Skeletal muscle cell (primary cell): ENCODE measurements at regions not wholly inside any gene's neighbourhood (a gene's known extent, or its start where the extent isn't known, plus 50 kb on each side); places are given as distances from the start of the nearest gene placed in this dataset.
"Not testable (repeated sequence)": the region's sequence is repeated elsewhere in the genome, so short reads cannot be mapped to it uniquely, and the experiment has no call there.

Source experiments
- DNase-seq: peaks from one replicate; pipeline ENCODE4 v3.0.0-alpha.2; 2010; ENCODE audit warnings: low read depth
- H3K4me3 ChIP-seq: 2 replicates; pipeline ENCODE4 v1.5.1; 2011; ENCODE audit warnings: low read depth, mild to moderate bottlenecking, control low read depth, low read length, moderate library complexity

DNA sequence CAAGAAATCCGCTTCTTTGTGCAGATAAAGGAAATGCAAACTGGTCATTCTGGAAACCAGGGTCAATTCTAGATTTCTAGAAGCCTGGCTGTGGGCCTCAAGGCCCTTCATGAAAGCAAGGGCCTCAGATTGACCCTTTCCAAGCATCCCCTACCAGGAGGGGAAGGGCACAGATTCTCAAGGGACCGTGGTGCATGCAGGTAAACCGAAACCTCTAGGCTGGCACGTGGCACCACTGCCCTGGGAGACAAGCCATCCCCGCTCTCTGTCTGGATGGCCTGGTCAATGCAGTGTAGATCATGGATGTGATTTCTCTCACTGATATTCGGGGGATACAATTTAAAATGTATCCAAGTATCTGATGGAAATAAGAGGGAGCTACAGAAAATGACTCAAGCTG is 69.4 kb downstream of the TOMM20 start:
- DNase-seq: no peak
- no peak overlapping the region for H3K4me3 ChIP-seq

DNA sequence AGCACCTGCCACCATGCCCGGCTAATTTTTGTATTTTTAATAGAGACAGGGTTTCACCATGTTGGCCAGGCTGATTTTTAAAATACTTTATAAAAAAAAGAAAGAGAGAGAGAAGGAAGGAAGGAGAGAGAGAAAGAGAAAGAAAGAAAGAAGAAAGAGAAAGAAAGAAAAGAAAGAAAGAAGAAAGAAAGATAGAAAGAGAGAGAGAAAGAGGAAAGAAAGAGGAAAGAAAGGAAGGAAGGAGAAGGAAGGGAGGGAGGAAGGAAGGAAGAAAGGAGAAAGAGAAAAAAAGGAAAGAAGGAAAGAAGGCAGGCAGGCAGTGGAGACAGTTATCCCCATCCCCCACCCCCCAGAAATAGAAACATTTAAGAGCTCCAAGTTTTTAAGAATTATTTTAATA is 69.9 kb downstream of the TOMM20 start:
- no peak for DNase-seq
- no peak overlapping the region for H3K4me3 ChIP-seq

DNA sequence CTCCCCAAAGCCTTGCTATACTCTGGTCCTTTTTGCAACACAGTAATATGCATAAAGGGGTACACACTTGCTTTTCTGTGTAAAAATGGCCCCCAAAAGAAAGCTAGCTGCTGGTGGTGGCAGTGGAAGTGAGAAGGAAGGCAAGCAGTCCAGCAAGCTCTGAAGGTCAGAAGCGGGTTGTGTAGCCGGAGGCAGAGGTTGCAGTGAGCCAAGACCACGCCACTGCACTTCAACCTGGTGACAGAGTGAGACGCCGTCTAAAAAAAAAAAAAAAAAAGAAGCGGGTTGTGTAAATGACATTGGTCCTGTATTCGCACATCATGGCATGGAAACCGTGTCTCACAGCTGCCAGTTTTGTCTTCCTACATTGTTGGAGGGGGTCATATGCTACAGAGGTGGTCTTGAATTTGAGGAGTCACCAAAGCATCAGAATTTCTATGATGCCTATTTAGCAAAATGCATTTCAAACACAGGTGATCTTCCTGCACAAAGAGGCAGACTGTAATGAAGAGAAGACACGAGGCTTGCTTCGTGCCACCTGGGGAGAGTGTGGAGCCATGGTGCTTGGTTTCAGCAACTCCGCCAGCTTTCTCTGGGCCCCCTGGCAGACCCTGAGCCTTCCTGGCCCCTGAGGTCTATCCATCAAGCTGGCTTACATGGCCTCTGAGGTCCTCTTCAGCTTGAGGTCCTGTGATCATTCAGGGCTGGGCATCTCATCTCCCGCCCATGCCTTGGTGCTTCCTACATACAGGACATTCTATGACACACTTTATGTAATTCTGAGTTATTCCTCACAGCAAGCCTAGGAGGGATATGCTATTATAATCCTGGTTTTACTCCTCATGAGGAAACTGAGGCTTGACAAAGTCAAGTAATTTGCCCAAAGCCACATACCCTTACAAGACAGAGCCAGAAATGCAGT is 71.0 kb downstream of the TOMM20 start:
- no peak overlapping the region for H3K4me3 ChIP-seq
- no peak for DNase-seq

DNA sequence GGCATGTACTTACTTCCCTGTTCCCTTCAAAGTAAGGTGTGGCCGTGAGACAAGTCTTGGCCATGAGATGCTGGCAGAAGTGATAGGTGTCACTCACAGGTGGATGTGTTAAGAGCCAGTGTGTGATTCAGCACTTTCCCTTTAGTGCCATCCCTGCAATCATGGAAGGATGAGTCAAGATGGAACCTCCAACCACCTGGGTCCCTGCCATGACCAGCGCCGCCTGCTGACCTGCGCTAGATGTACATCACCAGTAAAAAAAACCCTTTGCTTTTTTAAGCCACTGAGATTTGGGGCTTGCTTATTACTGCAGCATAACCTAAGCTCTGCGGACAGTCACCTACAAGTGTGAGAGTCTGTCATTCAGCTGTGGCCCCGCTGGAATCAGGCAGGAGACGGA is 71.7 kb downstream of the TOMM20 start:
- no peak for DNase-seq
- H3K4me3 ChIP-seq: no peak overlapping the region

DNA sequence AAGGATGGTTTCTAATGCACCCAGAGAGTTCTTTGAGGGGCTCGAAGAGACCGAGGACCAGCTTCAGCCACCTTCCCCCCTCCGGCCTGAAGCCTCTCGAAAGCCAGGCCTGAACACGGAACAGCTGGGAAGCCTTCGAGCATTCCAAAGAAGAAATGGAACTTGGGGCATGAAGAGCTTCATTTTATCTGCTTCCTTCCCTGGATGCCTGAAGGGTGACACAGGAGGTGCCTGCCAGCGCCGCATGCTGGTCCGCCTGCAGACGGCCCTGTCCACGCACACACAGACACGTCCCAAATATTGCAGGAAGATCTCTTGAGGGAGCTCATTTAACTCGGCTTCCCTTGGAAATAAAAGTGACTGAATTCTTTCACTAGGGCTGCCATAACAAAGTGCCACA is 73.7 kb downstream of the TOMM20 start:
- no peak overlapping the region for H3K4me3 ChIP-seq
- no peak for DNase-seq

DNA sequence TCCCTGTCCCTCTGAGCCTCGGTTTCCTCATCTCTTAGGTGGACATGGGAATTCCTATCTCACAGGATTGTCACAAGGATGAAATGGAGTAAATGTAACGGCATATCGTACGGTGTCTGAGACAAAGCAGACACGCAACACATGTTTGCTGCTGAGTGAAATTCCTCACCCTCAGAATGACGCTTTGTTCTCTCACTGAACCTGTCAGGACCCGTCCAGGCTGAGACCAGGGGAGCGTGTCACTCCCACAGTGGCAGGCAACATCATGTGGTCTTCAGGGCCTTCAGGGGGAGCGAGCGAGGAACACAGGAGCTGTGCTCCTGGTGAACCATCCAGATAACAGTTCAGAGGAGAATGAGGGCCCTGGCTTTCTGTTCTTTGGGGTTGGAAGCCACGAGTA is 74.2 kb downstream of the TOMM20 start:
- no peak for DNase-seq
- no peak overlapping the region for H3K4me3 ChIP-seq

DNA sequence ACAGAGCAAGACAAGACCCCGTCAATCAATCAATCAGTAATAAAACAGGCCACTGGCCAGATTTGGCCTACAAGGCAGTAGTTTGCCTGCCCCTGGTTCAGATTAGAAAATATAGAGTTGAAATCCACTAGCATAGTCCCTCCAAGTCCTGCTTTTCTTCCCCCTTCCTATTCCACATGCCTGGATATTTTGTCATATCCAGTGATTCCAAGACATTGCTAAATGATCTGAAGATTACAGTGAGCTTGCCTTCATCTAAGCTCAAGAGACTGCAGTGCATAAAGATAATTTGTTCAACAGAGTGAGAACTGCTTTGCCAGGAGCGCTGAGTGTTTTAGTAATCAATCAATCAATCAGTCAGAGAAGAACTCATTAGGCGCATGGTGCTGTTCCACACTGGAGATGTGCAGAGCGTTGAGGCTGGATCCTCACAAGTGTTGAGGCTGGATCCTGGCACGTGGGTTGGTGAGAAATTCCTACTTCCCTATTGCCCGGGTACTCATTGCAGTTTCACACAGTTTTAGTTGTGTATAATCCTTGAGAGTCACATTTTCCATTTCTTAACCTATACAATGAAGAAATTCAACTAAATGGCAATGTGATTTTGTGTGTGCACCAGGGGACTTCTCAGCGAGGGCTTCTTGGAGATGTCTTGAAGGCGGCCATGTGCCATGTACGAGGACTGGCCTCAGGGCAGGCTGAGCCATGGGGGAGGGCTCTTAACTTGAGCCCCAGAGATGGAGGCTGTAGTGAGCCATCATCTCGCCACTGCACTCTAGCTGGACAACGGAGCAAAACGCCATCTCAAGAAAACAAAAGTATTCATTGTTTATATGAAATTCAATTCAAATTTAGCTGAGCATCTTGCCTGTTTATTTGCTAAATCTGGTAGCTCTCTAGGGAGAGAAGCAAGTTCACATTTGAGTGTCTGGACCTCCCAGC is 76.3 kb downstream of the TOMM20 start:
- H3K4me3 ChIP-seq: no peak overlapping the region

DNA sequence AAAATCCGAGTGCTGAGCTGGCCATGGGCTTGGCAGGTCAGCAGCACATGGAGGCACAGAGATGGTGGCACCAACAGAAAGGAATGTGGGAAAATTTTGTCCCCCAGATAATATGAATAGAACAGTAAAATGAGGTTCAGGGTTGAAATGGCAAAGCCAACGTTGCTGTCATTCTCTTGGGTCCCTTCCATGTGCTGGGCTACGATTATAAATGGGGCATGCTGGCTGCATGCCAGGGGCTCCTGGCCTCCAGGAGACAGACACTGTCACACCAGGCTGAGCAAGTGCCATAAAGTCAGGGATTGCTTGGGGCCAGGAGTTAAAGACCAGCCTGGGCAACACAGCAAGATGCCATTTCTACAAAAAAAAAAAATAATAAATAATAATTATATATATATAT is 77.1 kb downstream of the TOMM20 start:
- no peak overlapping the region for H3K4me3 ChIP-seq
- no peak for DNase-seq

More for the DNA sequence above, 76.3 kb downstream of the TOMM20 start:
- DNase-seq: no peak

DNA sequence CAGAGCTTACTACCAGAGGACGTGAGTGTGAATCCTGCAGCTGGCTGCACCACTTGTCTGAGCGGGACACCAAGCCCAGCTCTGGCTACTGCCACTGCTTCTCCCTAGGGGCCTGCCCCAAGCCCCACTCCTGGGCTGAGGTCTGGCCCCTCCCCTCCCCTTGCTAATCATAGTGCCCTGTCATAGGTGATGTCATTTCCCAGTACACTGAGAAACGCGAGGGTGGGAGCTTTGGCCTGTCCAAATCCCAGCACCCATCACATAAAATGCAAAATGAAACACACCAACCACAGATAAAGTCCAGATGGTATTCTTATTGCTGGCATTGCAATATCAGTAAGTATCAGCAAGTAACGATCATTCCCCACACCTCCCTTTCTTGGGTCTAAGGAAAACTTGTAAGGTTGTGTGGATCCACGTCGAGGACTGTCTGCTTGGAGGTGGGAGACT is 77.7 kb downstream of the TOMM20 start:
- DNase-seq: no peak
- H3K4me3 ChIP-seq: no peak overlapping the region

DNA sequence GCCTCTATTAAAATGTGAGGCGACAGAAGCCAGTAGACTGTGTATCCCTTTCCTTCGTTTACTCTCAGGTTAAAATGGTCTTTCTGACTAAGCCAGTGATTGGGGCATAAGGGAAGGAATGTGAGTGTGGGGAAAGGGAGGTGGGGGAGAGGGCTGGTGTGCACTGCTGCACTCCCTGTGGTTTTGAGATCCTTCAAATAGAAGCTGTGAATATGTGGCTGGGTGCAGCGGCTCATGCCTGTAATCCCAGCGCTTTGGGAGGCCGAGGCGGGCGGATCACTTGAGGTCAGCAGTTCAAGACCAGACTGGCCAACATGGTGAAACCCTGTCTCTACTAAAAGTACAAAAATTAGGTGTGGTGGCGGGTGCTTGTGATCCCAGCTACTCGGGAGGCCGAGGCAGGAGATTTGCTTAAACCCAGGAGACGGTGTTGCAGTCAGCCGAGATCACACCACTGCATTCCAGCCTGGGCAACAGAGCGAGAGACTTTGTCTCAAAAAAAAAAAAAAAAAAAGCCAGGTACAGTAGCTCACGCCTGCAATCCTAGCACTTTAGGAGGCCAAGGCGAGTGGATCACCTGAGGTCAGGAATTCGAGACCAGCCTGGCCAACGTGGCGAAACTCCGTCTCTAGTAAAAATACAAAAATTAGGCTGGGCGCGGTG is 78.8 kb downstream of the TOMM20 start:
- H3K4me3 ChIP-seq, DNase-seq: not testable (repeated sequence)

DNA sequence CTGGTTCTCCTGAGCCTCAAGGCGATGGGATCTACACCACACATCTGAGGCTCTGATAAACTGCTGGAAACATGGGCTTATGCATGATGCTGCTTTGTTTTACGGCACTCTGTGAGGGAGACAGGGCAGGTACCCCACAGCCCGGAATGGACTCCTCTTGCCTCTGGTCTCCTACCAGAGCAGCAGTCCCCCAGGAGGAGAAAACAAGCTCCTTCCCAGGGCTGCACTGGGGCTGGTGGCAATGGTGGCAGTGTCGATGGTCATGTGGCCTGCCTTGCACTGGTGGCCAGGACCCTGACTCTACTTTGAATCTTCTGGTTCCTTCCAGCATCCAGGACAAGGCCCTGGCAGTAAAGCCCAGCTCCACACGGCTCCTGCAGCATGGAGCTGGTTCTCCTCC is 79.4 kb downstream of the TOMM20 start:
- DNase-seq: no peak
- H3K4me3 ChIP-seq: no peak overlapping the region

DNA sequence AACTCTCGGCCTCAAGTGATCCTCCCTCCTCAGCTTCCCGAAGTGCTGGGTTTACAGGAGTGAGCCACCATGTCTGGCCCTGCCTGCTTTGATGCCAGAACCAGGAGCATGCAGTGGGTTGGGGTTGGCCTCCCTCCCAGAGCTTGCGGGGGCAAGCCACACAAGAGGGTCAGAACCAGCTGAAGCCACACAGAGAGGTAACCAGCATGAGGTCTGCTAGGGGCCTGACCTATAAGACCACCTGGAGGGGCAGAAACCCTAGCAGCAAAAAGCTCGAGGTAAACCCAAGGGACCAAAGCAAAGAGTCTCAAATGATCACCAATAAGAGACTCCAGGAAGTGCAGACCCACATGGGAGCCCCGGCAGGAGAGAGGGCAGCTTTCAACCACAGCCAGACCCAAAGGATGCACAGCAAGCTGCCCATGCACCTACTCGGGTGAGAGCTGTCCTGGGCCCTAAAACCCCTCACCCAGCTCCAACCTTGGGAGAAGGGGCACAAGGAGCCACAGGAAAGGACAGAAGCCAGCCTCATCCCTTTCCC is 81.2 kb downstream of the TOMM20 start:
- no peak overlapping the region for H3K4me3 ChIP-seq
- DNase-seq: no peak

DNA sequence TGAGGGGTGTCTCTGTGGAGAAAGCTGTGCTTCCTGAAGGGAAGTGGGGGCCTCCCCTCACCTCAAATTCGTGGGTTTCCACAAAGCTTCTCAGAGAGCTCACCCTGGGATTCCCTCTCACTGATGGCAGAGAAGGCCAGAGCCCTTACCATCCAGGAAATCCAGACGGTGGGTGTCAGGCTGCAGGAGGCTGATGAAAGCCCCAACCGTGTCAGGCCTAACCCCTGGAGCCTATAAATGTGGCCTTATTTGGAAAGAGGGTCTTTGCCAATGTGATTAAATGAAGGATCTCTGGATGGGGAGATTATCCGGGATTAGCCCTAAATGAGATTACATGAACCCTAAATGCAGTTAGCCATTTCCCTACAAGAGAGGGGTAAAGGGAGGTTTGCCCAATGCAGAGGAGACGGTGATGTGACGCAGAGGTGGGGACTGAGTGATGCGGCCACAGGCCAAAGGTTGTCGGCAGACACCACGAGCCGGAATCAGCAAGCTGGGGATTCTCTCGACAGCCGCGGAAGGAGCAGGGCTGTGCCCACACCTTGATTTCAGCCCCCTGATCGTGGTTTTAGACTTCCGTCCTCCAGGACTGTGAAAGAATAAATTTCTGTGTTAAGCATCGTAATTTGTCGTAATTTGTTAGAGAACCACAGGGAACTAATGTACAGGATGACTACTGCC is 82.6 kb downstream of the TOMM20 start:
- H3K4me3 ChIP-seq: no peak overlapping the region
- DNase-seq: no peak

DNA sequence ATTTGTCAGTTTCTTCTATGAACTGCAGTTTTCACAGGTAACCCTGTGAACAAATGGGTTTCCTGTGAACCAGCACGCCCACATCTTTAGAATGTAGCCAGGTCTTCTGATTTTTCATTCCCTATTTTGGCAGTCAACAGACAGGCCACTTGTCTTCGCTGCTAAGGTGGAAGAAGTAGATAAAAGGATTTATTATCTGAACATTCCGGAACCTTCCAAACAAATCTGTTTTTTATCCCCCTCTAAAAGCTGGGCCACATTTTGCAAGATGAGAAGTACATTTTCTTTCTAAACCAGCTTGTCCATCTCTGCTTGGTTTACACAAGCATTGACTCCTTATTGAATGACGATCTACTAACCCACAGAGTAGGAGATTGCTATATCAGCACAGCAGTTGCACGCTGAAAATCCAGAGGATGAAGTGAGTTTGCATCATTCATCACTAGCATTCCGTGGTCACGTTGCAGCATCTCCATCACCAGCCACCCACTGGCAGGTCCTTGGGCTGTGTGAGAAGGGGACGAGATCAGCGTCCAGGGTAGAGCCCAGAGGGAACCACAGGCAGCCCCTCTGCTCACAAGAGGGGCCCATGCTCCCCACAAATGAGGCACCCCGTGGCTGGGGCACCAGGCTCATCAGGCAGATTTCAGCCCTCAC is 83.5 kb downstream of the TOMM20 start:
- H3K4me3 ChIP-seq: no peak overlapping the region
- DNase-seq: no peak

DNA sequence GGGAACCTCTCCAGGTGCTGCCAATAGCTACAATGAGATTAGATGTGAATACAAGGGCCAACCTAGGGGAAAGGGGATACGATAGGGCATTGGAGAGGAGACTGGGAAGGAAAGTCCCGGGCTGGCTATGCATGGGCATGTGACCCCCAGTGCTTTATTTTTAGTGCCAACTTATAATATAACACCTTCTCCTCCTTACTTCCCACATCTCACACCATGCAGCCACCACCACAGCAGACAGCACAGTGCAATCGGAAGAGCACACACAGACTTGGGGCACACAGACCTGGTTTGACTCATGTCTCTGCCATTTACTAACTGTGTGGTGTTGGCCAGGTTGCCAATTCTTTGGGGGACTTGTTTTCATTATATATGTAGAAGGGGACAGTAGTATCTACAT is 85.4 kb downstream of the TOMM20 start:
- DNase-seq: no peak
- H3K4me3 ChIP-seq: no peak overlapping the region

DNA sequence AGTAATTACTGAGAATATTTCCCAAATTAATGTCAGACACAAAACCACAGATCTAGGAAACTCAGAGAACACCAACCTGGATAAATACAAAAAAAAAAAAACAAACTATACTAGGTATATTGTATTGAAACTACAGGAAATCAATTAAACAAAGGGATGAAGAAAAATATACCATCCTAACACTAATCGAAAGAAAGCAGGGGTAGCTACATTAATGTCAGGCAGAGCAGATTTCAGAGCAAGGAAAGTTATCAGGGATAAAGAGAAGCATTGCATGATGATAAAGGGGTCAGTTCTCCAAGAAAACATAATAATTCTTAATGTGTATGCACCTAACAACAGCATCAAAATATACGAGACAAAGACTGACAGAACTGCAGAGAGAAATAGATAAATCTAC is 89.9 kb downstream of the TOMM20 start:
- DNase-seq: no peak
- no peak overlapping the region for H3K4me3 ChIP-seq

DNA sequence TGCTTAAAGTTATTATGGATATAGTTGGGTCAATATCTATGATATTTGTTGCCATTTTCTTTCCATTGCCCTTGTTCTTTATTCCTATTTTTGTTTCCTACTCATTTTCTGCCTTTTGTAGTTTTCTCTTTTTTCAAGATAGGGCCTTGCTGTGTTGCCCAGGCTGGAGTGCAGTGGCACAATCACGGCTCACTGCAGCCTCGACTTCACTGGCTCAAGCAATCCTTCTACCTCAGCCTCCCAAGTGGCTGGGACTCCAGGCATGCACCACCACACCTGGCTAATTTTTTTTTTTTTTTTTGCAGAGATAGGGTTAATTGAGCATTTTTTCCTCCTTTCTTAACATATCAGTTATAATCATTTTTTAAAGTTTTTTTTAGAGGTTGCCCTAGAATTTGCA is 92.7 kb downstream of the TOMM20 start:
- no peak for DNase-seq
- H3K4me3 ChIP-seq: no peak overlapping the region

DNA sequence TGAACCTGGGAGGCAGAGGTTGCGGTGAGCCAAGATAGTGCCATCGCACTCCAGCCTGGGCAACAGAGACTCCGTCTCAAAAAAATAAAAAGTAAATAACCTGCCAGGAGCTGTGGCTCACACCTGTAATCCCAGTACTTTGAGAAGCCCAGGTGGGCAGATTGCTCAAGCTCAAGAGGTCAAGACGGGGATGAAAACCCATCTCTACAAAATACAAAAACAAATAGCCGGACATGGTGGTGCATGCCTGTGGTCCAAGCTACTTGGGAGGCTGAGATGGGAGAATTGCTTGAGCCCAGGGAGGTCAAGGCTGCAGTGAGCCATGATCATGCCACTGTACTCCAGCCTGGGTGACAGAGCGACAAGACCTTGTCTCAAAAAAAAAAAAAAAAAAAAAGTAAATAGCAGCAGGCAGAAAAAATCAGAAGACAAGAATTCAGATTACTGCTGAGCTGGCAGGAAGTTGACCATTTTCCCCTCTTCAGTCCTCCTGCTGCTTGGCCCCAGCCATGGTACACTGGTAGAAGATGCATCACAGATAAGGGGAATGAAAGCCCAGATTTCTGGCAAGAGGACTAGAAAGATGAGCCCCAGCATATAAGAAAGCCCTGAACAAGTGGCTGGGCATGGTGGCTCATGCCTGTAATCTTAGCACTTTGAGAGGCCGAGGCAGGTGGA is 97.6 kb downstream of the TOMM20 start:
- DNase-seq: no peak
- no peak overlapping the region for H3K4me3 ChIP-seq
